T47D (cell line): ENCODE measurements at regions not wholly inside any gene's neighbourhood (a gene's known extent, or its start where the extent isn't known, plus 50 kb on each side); places are given as distances from the start of the nearest gene placed in this dataset.
A peak's percentile ranks its signal among the peaks of the same experiment; 100 is the strongest.

Source experiments
- DNase-seq, 2 experiments: peaks; one replicate each; pipeline versions ENCODE4 v3.0.0 to v3.0.0-alpha.2; 2011 to 2012; ENCODE audit warnings: low read depth in 1 of 2, low spot score in 1 of 2
- JUND ChIP-seq: IDR thresholded peaks from 2 replicates; pipeline ENCODE4 v1.6.1; 2012; ENCODE audit warnings: low read depth
- in situ Hi-C: cut with HindIII; loops from 2 replicates; pipeline ENCODE4 v1.10.0; 2016; ENCODE audit warnings: low sequenced_read_pairs, low pct_unique_long_range_greater_than_20kb

DNA sequence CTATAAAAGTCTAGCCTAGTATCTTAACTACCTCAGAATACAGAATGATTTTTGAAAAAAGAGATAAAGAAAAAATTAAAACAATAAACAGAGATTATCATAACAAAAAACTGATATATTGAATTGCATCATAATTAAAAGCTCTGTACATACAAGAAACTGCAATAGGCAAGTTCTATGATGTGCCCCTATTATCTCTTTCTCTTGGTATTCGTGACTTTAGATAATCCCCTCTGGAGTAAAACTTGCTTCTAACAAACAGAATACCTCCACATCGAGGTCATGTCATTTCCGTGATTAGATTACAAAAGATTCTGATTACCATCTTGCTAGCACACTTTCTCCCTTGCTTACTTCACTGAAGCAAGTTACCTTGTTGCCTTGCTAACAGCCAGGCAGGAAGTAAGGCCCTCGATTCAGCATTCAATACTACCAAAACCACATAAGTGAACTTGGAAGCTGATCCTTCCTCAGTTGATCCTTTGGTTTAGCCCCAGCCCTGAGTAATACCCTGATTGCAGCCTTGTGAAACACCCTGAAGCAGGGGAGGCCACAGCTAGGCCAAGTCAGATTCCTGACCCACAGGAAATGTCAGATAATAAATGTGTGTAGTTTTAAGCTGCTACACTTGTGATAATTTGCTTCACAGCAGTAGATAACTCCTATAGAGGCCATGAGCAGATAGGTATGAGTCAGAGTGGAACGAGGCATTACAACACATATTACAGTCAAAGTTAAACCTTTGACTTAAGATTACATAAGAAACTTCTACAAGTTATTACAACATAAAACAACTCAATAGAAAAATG is 53.7 kb upstream of the TMX4 start:
- TF ChIP-seq JUND: no peak
- in situ Hi-C loops: no loop called here
- no peak for DNase-seq

DNA sequence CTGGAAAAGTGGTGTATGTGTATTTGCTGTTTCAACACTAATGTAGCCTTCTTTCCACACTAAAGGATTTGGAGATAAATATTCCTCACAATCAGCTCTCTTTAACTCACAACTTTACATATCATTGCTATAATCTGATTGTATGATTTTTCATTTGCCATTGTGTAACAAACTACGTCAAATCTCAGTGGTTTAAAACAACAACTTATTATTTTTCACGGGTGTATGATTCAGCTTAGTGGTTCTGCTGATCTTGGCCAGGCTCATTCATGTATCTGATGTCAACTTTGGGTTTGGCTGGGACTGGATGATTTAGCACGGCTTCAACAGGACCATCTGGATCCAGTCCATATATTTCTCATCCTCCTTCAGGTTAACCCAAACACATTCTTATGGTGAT is 55.4 kb upstream of the TMX4 start:
- in situ Hi-C loops: no loop called here
- no peak for TF ChIP-seq JUND
- DNase-seq: no peak

DNA sequence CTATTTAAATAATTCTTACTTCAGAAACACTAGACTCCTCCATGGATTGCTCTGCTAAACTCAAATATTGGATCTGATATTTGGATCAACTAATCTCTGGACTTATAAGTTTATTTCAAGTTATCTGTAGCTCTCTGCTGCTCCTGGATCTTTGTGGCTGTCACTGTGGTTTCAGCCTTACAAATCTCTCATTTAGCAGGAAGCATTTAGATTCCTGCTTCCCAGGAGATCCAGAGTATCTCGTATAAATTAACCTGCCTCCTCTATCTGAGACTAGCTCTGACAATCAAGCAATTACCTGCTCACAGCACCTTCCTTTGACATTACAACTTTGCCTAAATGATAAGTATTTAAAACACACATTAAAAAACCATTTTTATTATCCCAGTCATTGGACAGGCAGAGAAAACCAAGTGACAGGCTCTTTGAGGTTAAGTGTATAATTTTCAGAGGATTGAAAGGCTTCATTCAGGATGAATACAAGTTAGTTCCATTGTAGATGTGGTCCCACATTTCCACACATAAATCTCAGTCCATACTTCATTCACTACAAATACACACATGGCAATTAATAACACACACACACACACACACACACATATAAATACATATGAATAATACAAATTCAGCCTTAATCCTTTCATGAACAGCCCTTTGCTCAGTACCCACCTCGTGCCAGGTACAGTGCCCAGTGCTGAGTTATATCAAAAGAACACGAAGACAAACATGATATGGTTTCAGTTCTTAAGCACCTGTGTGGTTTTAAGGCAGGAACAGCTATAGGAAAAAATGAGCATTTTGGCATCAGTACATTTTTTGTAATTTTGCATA is 55.5 kb upstream of the PLCB1 start:
- in situ Hi-C loops: no loop called here
- no peak for TF ChIP-seq JUND
- no peak for DNase-seq

DNA sequence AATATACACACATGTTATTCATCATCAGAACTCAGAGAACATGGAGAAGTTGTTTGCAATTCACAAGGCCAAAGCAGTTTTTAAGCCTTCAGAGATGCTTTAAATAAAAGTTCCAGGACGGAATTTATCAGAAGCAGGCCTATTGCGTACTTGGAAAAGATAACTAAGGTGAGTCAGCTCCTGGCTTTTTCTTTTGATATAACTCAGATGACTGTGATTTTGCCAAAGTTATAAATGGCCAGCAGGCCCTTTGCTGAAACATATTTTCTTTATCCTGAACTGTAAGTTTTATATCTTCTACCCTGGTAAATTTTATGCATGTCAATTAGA is 55.0 kb upstream of the PLCB1 start:
- no peak for TF ChIP-seq JUND
- DNase-seq: no peak
- in situ Hi-C loops: no loop called here

DNA sequence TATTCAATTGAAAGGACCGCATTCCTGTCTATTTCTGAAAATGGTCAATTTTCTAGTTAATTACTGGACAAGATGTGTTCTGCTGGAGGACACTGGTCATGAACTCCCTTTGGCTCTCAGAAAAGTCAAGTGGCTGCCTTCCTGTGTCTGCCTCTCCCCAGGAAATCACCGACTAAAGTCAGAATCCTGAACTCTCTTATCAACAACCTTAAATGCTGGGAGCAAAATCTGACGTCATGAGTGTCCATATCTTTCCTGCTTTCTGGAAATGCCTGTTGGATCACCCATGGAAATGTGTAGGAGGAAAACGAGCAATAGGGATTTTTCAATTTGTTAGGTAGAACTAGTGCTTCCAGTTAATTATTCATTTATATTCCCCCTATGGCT is 53.5 kb upstream of the PLCB1 start:
- TF ChIP-seq JUND: no peak
- in situ Hi-C loops: no loop called here
- DNase-seq: no peak

DNA sequence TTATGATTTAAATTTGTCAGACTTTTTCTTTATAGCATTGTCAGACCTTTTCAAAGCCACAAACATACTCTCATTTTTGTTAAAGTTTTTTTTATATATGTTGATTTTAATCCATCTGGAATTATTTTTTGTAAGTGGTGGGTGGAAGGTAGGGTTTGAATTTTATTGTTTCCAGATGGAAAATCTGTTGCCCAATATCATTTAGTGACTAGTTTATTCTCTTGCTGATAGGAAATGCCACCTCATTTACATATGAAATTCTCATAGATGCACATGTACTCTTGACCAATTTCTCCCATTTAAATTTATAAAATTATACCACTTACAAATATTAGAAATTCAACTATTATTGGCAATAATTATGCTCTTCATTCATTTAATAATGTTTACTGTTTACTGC is 52.1 kb upstream of the PLCB1 start:
- in situ Hi-C loops: no loop called here

DNA sequence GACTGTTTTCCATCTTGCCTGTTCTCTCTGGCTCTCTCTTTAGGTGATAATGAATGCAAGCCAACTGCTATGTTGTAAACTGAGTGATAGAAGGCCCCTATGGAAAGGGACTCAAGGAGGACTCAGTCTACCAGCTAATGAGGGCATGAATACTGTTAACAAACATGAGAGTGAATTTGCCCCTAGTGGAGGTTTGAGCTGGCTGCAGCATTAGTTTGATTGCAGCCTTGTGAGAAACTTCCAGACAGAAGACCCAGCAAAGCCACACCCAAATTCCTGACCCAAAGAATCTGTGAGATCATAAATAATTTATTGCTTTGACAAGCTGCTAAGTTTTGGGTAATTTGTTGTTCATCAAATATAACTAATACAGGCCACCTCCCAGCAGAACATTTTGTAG is 50.0 kb upstream of the PLCB1 start:
- peak in 1 of 2 experiments; percentile 15 for DNase-seq
- in situ Hi-C loops: no loop called here
- no peak for TF ChIP-seq JUND

More for the DNA sequence above, 52.1 kb upstream of the PLCB1 start:
- no peak for TF ChIP-seq JUND
- no peak for DNase-seq
